GM12878 (cell line): ENCODE measurements at regions not wholly inside any gene's neighbourhood (a gene's known extent, or its start where the extent isn't known, plus 50 kb on each side); places are given as distances from the start of the nearest gene placed in this dataset.

Source experiments
- ATAC-seq: fragments of 200-7000 bp; cut with Tn5 transposase; 3 replicates; pipeline ENCODE4 v1.9.1; 2020; ENCODE audit warnings: mild to moderate bottlenecking, moderate library complexity
- BruUV-seq: library from RNA; stranded (reverse); fragments of 400-500 nt; replicated peaks from 2 replicates; lab custom pipeline; 2021; lab: Mats Ljungman, UMichigan
- CTCF ChIA-PET: fragments of 300-600 bp; sonication (Branson Sonifier 250); formaldehyde crosslinking; extraction: SDS; loops from one replicate; lab custom pipeline; 2021; ENCODE audit warnings: inconsistent platforms; lab: Yijun Ruan, JAX
- POLR2A ChIA-PET: fragments of 350-600 bp; formaldehyde crosslinking; extraction: SDS; loops from one replicate; lab custom pipeline; 2021; ENCODE audit warnings: inconsistent platforms; lab: Charles Lee
- RAD21 ChIA-PET: fragments of 300-600 bp; sonication (Branson Sonifier 250); formaldehyde crosslinking; loops from one replicate; lab custom pipeline; 2023; ENCODE audit warnings: antibody characterized with exemption; ENCODE audit not compliant: unreplicated experiment; lab: Charles Lee
- SMC1A ChIA-PET: fragments of 300-600 bp; sonication (Branson Sonifier 250); formaldehyde crosslinking; loops from one replicate; lab custom pipeline; 2023; ENCODE audit not compliant: unreplicated experiment, uncharacterized antibody; lab: Charles Lee
- DNase-seq: peaks from one replicate; pipeline ENCODE4 v3.0.0-alpha.2; 2011; ENCODE audit warnings: low read depth, low spot score
- FAIRE-seq: peaks from 3 replicates; lab custom pipeline; 2011; peaks lifted over from hg19 to GRCh38; lab: Jason Lieb, UNC
- H2AFZ ChIP-seq: 2 replicates; pipeline ENCODE4 v1.6.0; 2011; ENCODE audit warnings: low read depth, low read length, control low read depth; ENCODE audit not compliant: control insufficient read depth
- H3K27ac ChIP-seq: 2 replicates; pipeline ENCODE4 v1.5.1; 2011; ENCODE audit warnings: control low read depth; ENCODE audit not compliant: control insufficient read depth, insufficient read depth
- H3K27me3 ChIP-seq, 2 experiments: replicated peaks in 1 of 2; 2 replicates each; pipeline versions ENCODE4 v1.6.0 to v1.6.1; 2011; ENCODE audit warnings: low read length in 1 of 2; ENCODE audit not compliant: control insufficient read depth in 2 of 2, insufficient read depth in 2 of 2
- H3K36me3 ChIP-seq, 2 experiments: 2 replicates each; pipeline ENCODE4 v1.5.1; 2011; ENCODE audit warnings: low read length in 1 of 2; ENCODE audit not compliant: control insufficient read depth in 2 of 2, insufficient read depth in 2 of 2
- H3K4me1 ChIP-seq: 2 replicates; pipeline ENCODE4 v1.6.1; 2011; ENCODE audit warnings: mild to moderate bottlenecking, low read length, moderate library complexity, mixed read lengths; ENCODE audit not compliant: control insufficient read depth, insufficient read depth
- H3K4me2 ChIP-seq: 2 replicates; pipeline ENCODE4 v1.6.0; 2011; ENCODE audit warnings: control low read depth; ENCODE audit not compliant: control insufficient read depth, insufficient read depth
- H3K4me3 ChIP-seq: fragments of 200-600 bp; sonication (generic); 2 replicates; pipeline ENCODE4 v1.5.1; 2016
- H3K79me2 ChIP-seq: 2 replicates; pipeline ENCODE4 v1.6.0; 2011; ENCODE audit warnings: low read length; ENCODE audit not compliant: control insufficient read depth, insufficient read depth
- H3K9ac ChIP-seq: 2 replicates; pipeline ENCODE4 v1.8.0; 2011; ENCODE audit warnings: low read length, control low read depth, mixed read lengths; ENCODE audit not compliant: control insufficient read depth, insufficient read depth
- H3K9me3 ChIP-seq: replicated peaks from 3 replicates; pipeline ENCODE4 v1.5.1; 2011; ENCODE audit warnings: mild to moderate bottlenecking, low read length; ENCODE audit not compliant: control insufficient read depth, insufficient read depth
- H4K20me1 ChIP-seq: 2 replicates; pipeline ENCODE4 v1.6.0; 2011; ENCODE audit not compliant: control insufficient read depth, insufficient read depth
- BRCA1 ChIP-seq: IDR thresholded peaks from 2 replicates; pipeline ENCODE4 v1.6.1; 2011; ENCODE audit warnings: low read depth, low read length, improper control_type of control experiment
- CHD1 ChIP-seq: IDR thresholded peaks from 2 replicates; pipeline ENCODE4 v1.6.1; 2012; ENCODE audit warnings: low read depth, low read length, improper control_type of control experiment
- ESRRA ChIP-seq: IDR thresholded peaks from 2 replicates; pipeline ENCODE4 v1.6.1; 2012; ENCODE audit warnings: mild to moderate bottlenecking, low read length, improper control_type of control experiment
- JUND ChIP-seq: IDR thresholded peaks from 2 replicates; pipeline ENCODE4 v1.6.1; 2012; ENCODE audit warnings: low read depth, mild to moderate bottlenecking, low read length, improper control_type of control experiment, moderate library complexity
- KDM1A ChIP-seq: fragments of 200-600 bp; sonication (generic); IDR thresholded peaks from 2 replicates; pipeline ENCODE4 v1.6.1; 2016; ENCODE audit warnings: borderline replicate concordance
- MTA3 ChIP-seq: IDR thresholded peaks from 2 replicates; pipeline ENCODE4 v1.6.1; 2012; ENCODE audit warnings: low read length, inconsistent platforms, borderline replicate concordance
- NBN ChIP-seq: fragments of 450-650 bp; IDR thresholded peaks from 2 replicates; pipeline ENCODE4 v1.6.1; 2016
- PML ChIP-seq: IDR thresholded peaks from 2 replicates; pipeline ENCODE4 v1.6.1; 2012; ENCODE audit warnings: low read length, inconsistent platforms
- RCOR1 ChIP-seq: conservative IDR thresholded peaks from 2 replicates; pipeline ENCODE4 v1.6.1; 2012; ENCODE audit warnings: low read depth, low read length, improper control_type of control experiment
- RUNX3 ChIP-seq: IDR thresholded peaks from 2 replicates; pipeline ENCODE4 v1.6.1; 2012; ENCODE audit warnings: low read length, inconsistent platforms
- SREBF1 ChIP-seq: IDR thresholded peaks from 2 replicates; pipeline ENCODE4 v1.6.1; 2012; ENCODE audit warnings: mild to moderate bottlenecking, low read length
- TCF7 ChIP-seq: IDR thresholded peaks from 2 replicates; pipeline ENCODE4 v1.6.1; 2014; ENCODE audit warnings: antibody characterized with exemption, borderline replicate concordance
- WGBS: methylation state at CpG from one replicate; pipeline ENCODE4 v1.1.6; 2016; ENCODE audit warnings: low lambda C conversion rate; ENCODE audit not compliant: insufficient replicate concordance, insufficient coverage; ENCODE audit errors: missing lambda C conversion rate; 5-methylcytosine and 5-hydroxymethylcytosine counted together
- in situ Hi-C: fragments of 300-500 bp; cut with MboI; formaldehyde crosslinking; loops from 9 replicates; pipeline ENCODE4 v1.14.3; 2018; ENCODE audit warnings: mixed read lengths
- intact Hi-C: fragments of 100-400 bp; cut with micrococcal nuclease; formaldehyde crosslinking; loops from one replicate; pipeline ENCODE4 v1.14.2; 2022; ENCODE audit not compliant: unreplicated experiment
- TF ChIP-seq, protein P1 (sequence below): IDR thresholded peaks from 2 replicates; pipeline ENCODE4 v1.6.1; 2012; ENCODE audit warnings: low read depth, low read length, improper control_type of control experiment
- TF ChIP-seq, protein P2 (sequence below): IDR thresholded peaks from 2 replicates; pipeline ENCODE4 v1.6.1; 2012; ENCODE audit warnings: low read length, inconsistent platforms

DNA sequence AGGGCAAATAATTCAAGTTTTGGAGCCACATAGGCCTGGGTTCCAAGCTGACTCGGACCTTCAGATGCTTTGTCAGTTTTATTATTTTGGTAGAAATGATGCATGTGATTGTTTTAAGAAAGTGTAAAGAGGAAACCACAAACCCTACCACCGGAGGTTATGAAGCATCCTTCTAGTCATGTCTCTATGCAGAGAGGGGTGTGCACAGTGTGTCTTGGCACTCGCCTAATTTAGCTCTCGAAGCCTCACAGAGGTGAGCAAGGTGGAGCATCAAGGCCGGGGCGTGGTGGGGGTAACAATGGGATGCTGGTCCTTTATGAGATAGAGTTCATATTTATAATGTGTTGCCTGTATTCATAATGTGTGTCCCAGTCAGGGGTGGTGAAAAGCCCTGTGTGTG, 63.7 kb upstream of the SMAD6 start:
- ATAC-seq (peak; percentile 66), DNase-seq (no peak), FAIRE-seq (no peak)
- ChIA-PET RAD21 (no interaction called here), POLR2A (no interaction called here), SMC1A (no interaction called here), CTCF (interaction anchor here (1.2 kb wide), 1 partner anchor 20 kb away, joined by 4 read pairs; no protein-coding TSS in a partner anchor)
- H3K79me2 ChIP-seq, result no peaks in the 10 kb centered on the region
- H3K36me3 ChIP-seq, result no peaks in the 10 kb centered on the region
- intact Hi-C loops (no loop called here), in situ Hi-C loops (no loop called here)
- TF ChIP-seq RUNX3 (peak; percentile 59; the same call in 1 of the 2 replicates), RCOR1 (no peak)
- no peak overlapping the region for H3K9ac ChIP-seq
- no peaks in the 10 kb centered on the region; the same call in 1 of the 2 replicates for H3K4me1 ChIP-seq
- H3K27ac ChIP-seq, result no peak overlapping the region
- no peak overlapping the region for H2AFZ ChIP-seq
- no TSS peak for BruUV-seq
- no peaks in the 10 kb centered on the region; a peak in 1 of 4 replicates for H3K27me3 ChIP-seq
- no peak overlapping the region for H3K4me3 ChIP-seq
- no peak overlapping the region for H3K4me2 ChIP-seq
- 7% methylated on average over 6 of the region's 6 CpGs for WGBS
- no peaks in the 10 kb centered on the region; the same call in 1 of the 2 replicates for H4K20me1 ChIP-seq
- no peaks in the 10 kb centered on the region for H3K9me3 ChIP-seq

DNA sequence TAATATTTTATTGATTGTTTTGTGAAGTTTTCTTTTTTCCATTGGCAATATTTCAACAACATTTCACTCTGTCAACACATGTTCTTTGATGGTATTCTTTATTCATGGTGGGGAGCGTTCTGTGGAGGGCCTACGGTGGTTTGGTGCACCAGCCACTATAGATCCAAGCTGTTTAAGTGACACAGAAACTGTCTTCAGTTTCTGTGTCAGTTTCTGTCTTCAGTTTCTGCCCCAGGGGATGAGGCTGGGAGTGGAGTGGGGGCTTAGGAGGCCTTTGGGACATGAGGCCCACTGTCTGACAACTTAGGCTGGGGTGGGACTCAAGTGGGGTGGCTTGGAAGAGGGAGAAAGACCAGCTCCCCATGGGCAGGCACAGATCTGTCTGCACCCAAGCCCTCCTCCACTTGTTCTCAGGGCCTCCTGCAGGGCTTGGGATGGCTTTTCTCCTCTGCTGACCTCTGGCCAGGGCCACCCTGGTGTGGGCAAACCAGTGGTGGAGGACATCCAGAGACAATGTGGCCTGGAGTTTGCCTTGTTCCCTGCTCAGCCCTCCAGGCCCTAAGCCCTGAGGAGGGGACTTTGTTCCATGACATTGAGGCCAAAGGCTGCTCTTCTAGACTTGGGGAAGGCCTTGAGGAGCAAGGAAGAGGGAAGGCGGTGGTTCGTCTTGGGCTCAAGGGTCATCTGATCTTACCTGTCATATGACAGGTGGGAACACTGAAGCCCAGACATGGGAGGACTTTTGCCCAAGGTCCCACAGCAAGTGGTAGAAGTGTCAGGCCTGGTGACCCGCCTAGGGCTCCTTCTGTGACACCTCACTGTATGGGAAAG, 60.3 kb upstream of the SMAD6 start:
- in situ Hi-C loops (no loop called here), intact Hi-C loops (no loop called here)
- POLR2A ChIA-PET, result no interaction called here
- H3K79me2 ChIP-seq, result no peaks in the 10 kb centered on the region
- WGBS, result 45% methylated on average over 5 of the region's 5 CpGs
- SMC1A ChIA-PET, result no interaction called here
- CTCF ChIA-PET, result interaction anchor here (0.6 to 1.9 kb wide), 3 partner anchors 16 to 319 kb away, joined by 3 to 5 read pairs (median 3); no protein-coding TSS in a partner anchor
- H3K4me3 ChIP-seq, result no peak overlapping the region
- no peak for FAIRE-seq
- H3K4me2 ChIP-seq, result no peak overlapping the region
- no peaks in the 10 kb centered on the region; the same call in 1 of the 2 replicates for H4K20me1 ChIP-seq
- no peaks in the 10 kb centered on the region for H3K36me3 ChIP-seq
- no TSS peak for BruUV-seq
- H3K9ac ChIP-seq, result no peak overlapping the region
- TF ChIP-seq ESRRA, result no peak
- TF ChIP-seq, protein P1, sequence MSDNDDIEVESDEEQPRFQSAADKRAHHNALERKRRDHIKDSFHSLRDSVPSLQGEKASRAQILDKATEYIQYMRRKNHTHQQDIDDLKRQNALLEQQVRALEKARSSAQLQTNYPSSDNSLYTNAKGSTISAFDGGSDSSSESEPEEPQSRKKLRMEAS, result no peak
- TF ChIP-seq KDM1A, result no peak
- TF ChIP-seq, protein P2, sequence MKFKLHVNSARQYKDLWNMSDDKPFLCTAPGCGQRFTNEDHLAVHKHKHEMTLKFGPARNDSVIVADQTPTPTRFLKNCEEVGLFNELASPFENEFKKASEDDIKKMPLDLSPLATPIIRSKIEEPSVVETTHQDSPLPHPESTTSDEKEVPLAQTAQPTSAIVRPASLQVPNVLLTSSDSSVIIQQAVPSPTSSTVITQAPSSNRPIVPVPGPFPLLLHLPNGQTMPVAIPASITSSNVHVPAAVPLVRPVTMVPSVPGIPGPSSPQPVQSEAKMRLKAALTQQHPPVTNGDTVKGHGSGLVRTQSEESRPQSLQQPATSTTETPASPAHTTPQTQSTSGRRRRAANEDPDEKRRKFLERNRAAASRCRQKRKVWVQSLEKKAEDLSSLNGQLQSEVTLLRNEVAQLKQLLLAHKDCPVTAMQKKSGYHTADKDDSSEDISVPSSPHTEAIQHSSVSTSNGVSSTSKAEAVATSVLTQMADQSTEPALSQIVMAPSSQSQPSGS, result no peak
- no peak for TF ChIP-seq CHD1
- TF ChIP-seq NBN, result no peak
- TF ChIP-seq JUND, result no peak
- TF ChIP-seq BRCA1, result no peak
- no peak for TF ChIP-seq MTA3
- TF ChIP-seq SREBF1, result no peak
- no peak for TF ChIP-seq TCF7
- no peak for TF ChIP-seq PML
- no peak for DNase-seq
- H3K27me3 ChIP-seq, result no peaks in the 10 kb centered on the region
- no peaks in the 10 kb centered on the region; the same call in 1 of the 2 replicates for H3K4me1 ChIP-seq
- no peak for ATAC-seq
- H3K9me3 ChIP-seq, result no peaks in the 10 kb centered on the region
- no peak overlapping the region for H2AFZ ChIP-seq
- RAD21 ChIA-PET, result no interaction called here
- no peak overlapping the region for H3K27ac ChIP-seq
